ENCODE measurements at regions not wholly inside any gene's neighbourhood (a gene's known extent, or its start where the extent isn't known, plus 50 kb on each side); places are given as distances from the start of the nearest gene placed in this dataset.

- TF ChIP-seq, protein P1, sequence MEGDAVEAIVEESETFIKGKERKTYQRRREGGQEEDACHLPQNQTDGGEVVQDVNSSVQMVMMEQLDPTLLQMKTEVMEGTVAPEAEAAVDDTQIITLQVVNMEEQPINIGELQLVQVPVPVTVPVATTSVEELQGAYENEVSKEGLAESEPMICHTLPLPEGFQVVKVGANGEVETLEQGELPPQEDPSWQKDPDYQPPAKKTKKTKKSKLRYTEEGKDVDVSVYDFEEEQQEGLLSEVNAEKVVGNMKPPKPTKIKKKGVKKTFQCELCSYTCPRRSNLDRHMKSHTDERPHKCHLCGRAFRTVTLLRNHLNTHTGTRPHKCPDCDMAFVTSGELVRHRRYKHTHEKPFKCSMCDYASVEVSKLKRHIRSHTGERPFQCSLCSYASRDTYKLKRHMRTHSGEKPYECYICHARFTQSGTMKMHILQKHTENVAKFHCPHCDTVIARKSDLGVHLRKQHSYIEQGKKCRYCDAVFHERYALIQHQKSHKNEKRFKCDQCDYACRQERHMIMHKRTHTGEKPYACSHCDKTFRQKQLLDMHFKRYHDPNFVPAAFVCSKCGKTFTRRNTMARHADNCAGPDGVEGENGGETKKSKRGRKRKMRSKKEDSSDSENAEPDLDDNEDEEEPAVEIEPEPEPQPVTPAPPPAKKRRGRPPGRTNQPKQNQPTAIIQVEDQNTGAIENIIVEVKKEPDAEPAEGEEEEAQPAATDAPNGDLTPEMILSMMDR (IDR thresholded peaks at IDR 0.05; ENCODE audit: low read depth, low read length), result no peak
- TF ChIP-seq POLR2A (IDR thresholded peaks at IDR 0.05; ENCODE audit: extremely low read depth, insufficient read length), result no peak
Observed at GRCh38 chr15:98146031-98146820, 185.7 kb downstream of the ARRDC4 start.

Measured in NB4 (cell line).